Gastrocnemius medialis (tissue), 4 donors: ENCODE measurements at regions not wholly inside any gene's neighbourhood (a gene's known extent, or its start where the extent isn't known, plus 50 kb on each side); places are given as distances from the start of the nearest gene placed in this dataset.

Experiments
- ATAC-seq, 2 donors: fragments of 150-250 bp; one replicate each; pipeline ENCODE4 v1.9.1; 2016
- DNase-seq, 2 donors: peaks; one replicate each; pipeline ENCODE4 v3.0.0-alpha.2; 2019
- H3K27ac ChIP-seq, 4 donors: fragments of 200-600 bp; sonication (generic); 1 replicate in 1 of 4; 2 replicates in 3 of 4; pipeline ENCODE4 v1.5.1; 2016 to 2018; ENCODE audit warnings: mild to moderate bottlenecking in 2 of 4, moderate library complexity in 1 of 4
- H3K27me3 ChIP-seq, 3 donors: fragments of 200-600 bp; sonication (generic) in 2 of 3; 1 replicate in 1 of 3; 2 replicates in 2 of 3; pipeline versions ENCODE4 v1.5.1 to v1.6.0; 2016 to 2019; ENCODE audit warnings: mild to moderate bottlenecking in 1 of 3, moderate library complexity in 1 of 3
- H3K36me3 ChIP-seq, 2 donors: fragments of 200-600 bp; sonication (generic) in 1 of 2; one replicate each; pipeline ENCODE4 v1.5.1; 2017 to 2018
- H3K4me1 ChIP-seq, 2 donors: fragments of 200-600 bp; sonication (generic) in 1 of 2; one replicate each; pipeline ENCODE4 v1.5.1; 2016 to 2017; ENCODE audit warnings: mild to moderate bottlenecking in 2 of 2
- H3K4me3 ChIP-seq, 4 donors: fragments of 200-600 bp; sonication (generic) in 3 of 4; 1 replicate in 1 of 4; 2 replicates in 3 of 4; pipeline ENCODE4 v1.5.1; 2016 to 2019; ENCODE audit warnings: mild to moderate bottlenecking in 2 of 4
- H3K9me3 ChIP-seq, 3 donors: fragments of 200-600 bp; sonication (generic) in 2 of 3; 1 replicate in 1 of 3; 2 replicates in 2 of 3; pipeline ENCODE4 v1.5.1; 2016 to 2019
- POLR2A ChIP-seq, 2 donors: fragments of 450-650 bp; IDR thresholded peaks; one replicate each; pipeline ENCODE4 v1.6.1; 2017; ENCODE audit warnings: antibody characterized with exemption in 2 of 2, mild to moderate bottlenecking in 2 of 2, moderate library complexity in 2 of 2
- in situ Hi-C, 4 donors: fragments of 200-750 bp; cut with MboI; loops; one replicate each; pipeline versions ENCODE4 v1.15.0 to v1.8.0; 2017; ENCODE audit warnings: low sequenced_read_pairs in 4 of 4
- intact Hi-C: fragments of 100-400 bp; cut with DNase I; formaldehyde crosslinking; loops from one replicate; pipeline ENCODE4 v1.15.1; 2023; ENCODE audit warnings: low total_unique reads
- TF ChIP-seq, protein P1 (sequence below), 5 experiments: fragments of 450-650 bp in 3 of 5; fragments of 200-600 bp in 2 of 5; sonication (generic) in 2 of 5; IDR thresholded peaks in 4 of 5; conservative IDR thresholded peaks in 1 of 5; 1 replicate in 4 of 5; 2 replicates in 1 of 5; pipeline ENCODE4 v1.5.1; 2016 to 2019; ENCODE audit warnings: antibody characterized with exemption in 5 of 5, mild to moderate bottlenecking in 3 of 5, moderate library complexity in 3 of 5

- DNase-seq (no peak), ATAC-seq (no peak)
- Histone ChIP-seq H3K27ac (no peak overlapping the region), H3K36me3 (no peaks in the 10 kb centered on the region), H3K4me1 (no peaks in the 10 kb centered on the region), H3K27me3 (no peaks in the 10 kb centered on the region), H3K4me3 (no peak overlapping the region), H3K9me3 (no peaks in the 10 kb centered on the region)
- intact Hi-C loops = no loop called here
- in situ Hi-C loops = loop anchor here in 1 of 4 donors (25.0 kb wide), 1 partner anchor 802 kb away; no protein-coding TSS in a partner anchor
- TF ChIP-seq POLR2A (IDR thresholded peaks at IDR 0.05) = no peak
- TF ChIP-seq, protein P1, sequence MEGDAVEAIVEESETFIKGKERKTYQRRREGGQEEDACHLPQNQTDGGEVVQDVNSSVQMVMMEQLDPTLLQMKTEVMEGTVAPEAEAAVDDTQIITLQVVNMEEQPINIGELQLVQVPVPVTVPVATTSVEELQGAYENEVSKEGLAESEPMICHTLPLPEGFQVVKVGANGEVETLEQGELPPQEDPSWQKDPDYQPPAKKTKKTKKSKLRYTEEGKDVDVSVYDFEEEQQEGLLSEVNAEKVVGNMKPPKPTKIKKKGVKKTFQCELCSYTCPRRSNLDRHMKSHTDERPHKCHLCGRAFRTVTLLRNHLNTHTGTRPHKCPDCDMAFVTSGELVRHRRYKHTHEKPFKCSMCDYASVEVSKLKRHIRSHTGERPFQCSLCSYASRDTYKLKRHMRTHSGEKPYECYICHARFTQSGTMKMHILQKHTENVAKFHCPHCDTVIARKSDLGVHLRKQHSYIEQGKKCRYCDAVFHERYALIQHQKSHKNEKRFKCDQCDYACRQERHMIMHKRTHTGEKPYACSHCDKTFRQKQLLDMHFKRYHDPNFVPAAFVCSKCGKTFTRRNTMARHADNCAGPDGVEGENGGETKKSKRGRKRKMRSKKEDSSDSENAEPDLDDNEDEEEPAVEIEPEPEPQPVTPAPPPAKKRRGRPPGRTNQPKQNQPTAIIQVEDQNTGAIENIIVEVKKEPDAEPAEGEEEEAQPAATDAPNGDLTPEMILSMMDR (IDR thresholded peaks at IDR 0.05 in 4 of 5, conservative IDR thresholded peaks at IDR 0.05 in 1 of 5) = no peak
Measured at GRCh38 chr3:19060404-19060803, 87.9 kb upstream of the KCNH8 start.

GRCh38 chr3:19052874-19053273 is 95.4 kb upstream of the KCNH8 start:
- DNase-seq (no peak), ATAC-seq (no peak)
- Histone ChIP-seq H3K36me3 (no peaks in the 10 kb centered on the region), H3K9me3 (no peaks in the 10 kb centered on the region), H3K4me1 (no peaks in the 10 kb centered on the region), H3K27me3 (no peaks in the 10 kb centered on the region), H3K27ac (no peak overlapping the region), H3K4me3 (no peak overlapping the region)
- TF ChIP-seq, protein P1 (IDR thresholded peaks at IDR 0.05 in 4 of 5, conservative IDR thresholded peaks at IDR 0.05 in 1 of 5) = no peak
- TF ChIP-seq POLR2A (IDR thresholded peaks at IDR 0.05) = no peak
- intact Hi-C loops (no loop called here), in situ Hi-C loops (loop anchor here in 1 of 4 donors (25.0 kb wide), 1 partner anchor 809 kb away; no protein-coding TSS in a partner anchor)

DNA sequence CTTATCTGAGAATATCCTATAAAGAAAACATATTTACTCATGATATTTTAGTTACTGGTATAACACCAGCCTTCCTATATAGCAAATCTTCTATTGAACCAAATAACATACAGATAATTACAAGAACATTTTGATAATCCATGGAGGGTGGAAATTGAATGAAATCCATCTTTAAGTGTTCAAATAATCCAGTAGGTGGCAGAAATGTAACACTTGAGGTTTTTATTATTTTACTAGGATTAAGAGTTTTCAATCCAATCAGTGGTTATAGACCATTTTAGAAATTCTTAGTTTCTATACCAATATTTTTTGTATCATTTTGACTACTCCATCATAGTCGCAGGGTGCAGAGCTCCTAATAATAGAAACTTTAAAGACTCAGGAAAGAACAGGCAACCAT is 101.9 kb upstream of the KCNH8 start:
- TF ChIP-seq POLR2A (IDR thresholded peaks at IDR 0.05) = no peak
- TF ChIP-seq, protein P1 (IDR thresholded peaks at IDR 0.05 in 4 of 5, conservative IDR thresholded peaks at IDR 0.05 in 1 of 5) = no peak
- H3K9me3 ChIP-seq = no peaks in the 10 kb centered on the region
- no peak overlapping the region for H3K4me3 ChIP-seq
- no peak overlapping the region for H3K27ac ChIP-seq
- H3K27me3 ChIP-seq = no peaks in the 10 kb centered on the region
- ATAC-seq = no peak
- DNase-seq = no peak
- in situ Hi-C loops = no loop called here
- intact Hi-C loops = no loop called here
- H3K4me1 ChIP-seq = no peaks in the 10 kb centered on the region
- H3K36me3 ChIP-seq = no peaks in the 10 kb centered on the region

- Histone ChIP-seq H3K4me1 (no peaks in the 10 kb centered on the region), H3K9me3 (no peaks in the 10 kb centered on the region), H3K36me3 (no peaks in the 10 kb centered on the region), H3K27ac (no peak overlapping the region), H3K27me3 (no peaks in the 10 kb centered on the region), H3K4me3 (no peak overlapping the region)
- no peak for DNase-seq
- no peak for ATAC-seq
- in situ Hi-C loops (no loop called here), intact Hi-C loops (no loop called here)
- TF ChIP-seq, protein P1 (IDR thresholded peaks at IDR 0.05 in 4 of 5, conservative IDR thresholded peaks at IDR 0.05 in 1 of 5) = no peak
Measured at GRCh38 chr3:19030522-19030839, 117.8 kb upstream of the KCNH8 start.

DNA sequence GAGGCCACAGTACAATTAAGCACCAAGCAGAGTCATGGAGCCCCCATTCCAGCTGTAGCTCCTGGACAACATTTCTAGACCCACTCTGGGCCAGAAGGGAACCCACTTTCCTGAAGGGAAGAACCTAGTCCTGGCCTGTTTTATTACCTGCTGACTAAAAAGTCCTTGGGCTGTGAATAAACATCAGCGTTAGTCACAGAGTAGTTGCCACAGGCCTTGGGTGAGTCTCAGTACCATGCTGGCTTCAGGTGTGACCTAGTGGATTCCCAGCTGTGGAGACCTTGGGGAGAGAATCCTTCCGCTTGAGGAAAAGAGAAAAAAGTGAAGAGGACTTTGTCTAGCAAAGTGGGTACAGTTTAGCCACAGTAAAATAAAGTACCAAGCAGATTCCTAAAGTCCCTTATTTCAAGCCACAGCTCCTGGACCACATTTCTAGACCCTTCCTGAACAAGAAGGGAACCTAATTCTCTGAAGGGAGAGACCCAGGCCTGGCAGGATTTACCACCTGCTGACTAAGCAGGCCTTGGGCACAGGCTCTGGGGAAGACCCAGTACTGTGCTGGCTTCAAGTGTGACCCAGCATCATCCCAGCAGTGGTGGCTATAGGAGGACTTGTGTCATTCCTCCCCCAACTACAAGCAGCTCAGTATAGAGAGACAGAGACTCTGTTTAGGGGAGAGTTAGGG is 118.3 kb upstream of the KCNH8 start:
- ATAC-seq = no peak
- intact Hi-C loops = no loop called here
- TF ChIP-seq POLR2A (IDR thresholded peaks at IDR 0.05) = no peak
- TF ChIP-seq, protein P1 (IDR thresholded peaks at IDR 0.05 in 4 of 5, conservative IDR thresholded peaks at IDR 0.05 in 1 of 5) = no peak

More for the DNA sequence above, 118.3 kb upstream of the KCNH8 start:
- Histone ChIP-seq H3K4me1 (no peaks in the 10 kb centered on the region), H3K9me3 (no peaks in the 10 kb centered on the region), H3K27me3 (no peaks in the 10 kb centered on the region), H3K4me3 (no peak overlapping the region), H3K36me3 (no peaks in the 10 kb centered on the region), H3K27ac (no peak overlapping the region)
- in situ Hi-C loops = no loop called here
- DNase-seq = no peak
